ENCODE measurements at regions not wholly inside any gene's neighbourhood (a gene's known extent, or its start where the extent isn't known, plus 50 kb on each side); places are given as distances from the start of the nearest gene placed in this dataset.
A peak's percentile ranks its signal among the peaks of the same experiment; 100 is the strongest.

DNA sequence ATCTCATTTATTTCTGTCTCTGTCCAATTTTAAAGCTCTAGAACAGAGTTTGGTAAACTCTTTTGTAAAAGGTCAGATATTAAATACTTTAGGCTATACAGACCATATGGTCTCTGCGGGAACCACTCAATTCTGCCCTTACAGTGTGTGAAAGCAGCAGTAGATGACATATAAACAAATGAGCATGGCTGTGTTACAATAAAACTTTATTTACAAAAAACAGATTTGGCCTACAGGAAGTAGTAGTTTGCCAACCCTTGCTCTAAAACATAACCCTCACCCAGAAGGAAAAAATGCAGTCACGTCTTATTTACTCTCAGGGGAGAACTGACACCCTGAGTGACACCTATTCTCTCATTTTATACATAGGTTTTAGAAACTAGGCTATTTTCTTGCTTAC, 220.4 kb downstream of the DEPDC1B start:
- DNase-seq (ENCODE audit: low read depth, low spot score): no peak
- in situ Hi-C loops (cut with MboI) (no loop called here), intact Hi-C loops (cut with micrococcal nuclease; ENCODE audit: unreplicated experiment) (no loop called here)
- Histone ChIP-seq H2AFZ (ENCODE audit: control insufficient read depth, low read depth, low read length) (no peak overlapping the region), H3K79me2 (ENCODE audit: control insufficient read depth, insufficient read depth, low read length) (no peaks in the 10 kb centered on the region), H3K9ac (ENCODE audit: control insufficient read depth, insufficient read depth, low read length) (no peak overlapping the region), H3K4me3 (no peak overlapping the region), H3K27ac (ENCODE audit: control insufficient read depth, insufficient read depth) (no peak overlapping the region), H3K4me2 (ENCODE audit: control insufficient read depth, insufficient read depth) (no peak overlapping the region), H3K36me3 (ENCODE audit: control insufficient read depth in 2 of 2, insufficient read depth in 2 of 2, low read length in 1 of 2) (no peaks in the 10 kb centered on the region), H3K4me1 (ENCODE audit: control insufficient read depth, insufficient read depth, low read length) (no peaks in the 10 kb centered on the region), H3K27me3 (replicated peaks in 1 of 2; ENCODE audit: control insufficient read depth in 2 of 2, insufficient read depth in 2 of 2, low read length in 1 of 2) (no peaks in the 10 kb centered on the region), H3K9me3 (replicated peaks; ENCODE audit: control insufficient read depth, insufficient read depth, low read length) (no peaks in the 10 kb centered on the region; the same call in 2 of the 3 replicates), H4K20me1 (ENCODE audit: control insufficient read depth, insufficient read depth) (no peaks in the 10 kb centered on the region)
- ChIA-PET RAD21 (ENCODE audit: unreplicated experiment) (no interaction called here), CTCF (no interaction called here), POLR2A (no interaction called here), SMC1A (ENCODE audit: uncharacterized antibody, unreplicated experiment) (interaction anchor here (0.8 kb wide), 1 partner anchor 11 kb away, joined by 3 read pairs; no protein-coding TSS in a partner anchor)
- TF ChIP-seq, protein P1, sequence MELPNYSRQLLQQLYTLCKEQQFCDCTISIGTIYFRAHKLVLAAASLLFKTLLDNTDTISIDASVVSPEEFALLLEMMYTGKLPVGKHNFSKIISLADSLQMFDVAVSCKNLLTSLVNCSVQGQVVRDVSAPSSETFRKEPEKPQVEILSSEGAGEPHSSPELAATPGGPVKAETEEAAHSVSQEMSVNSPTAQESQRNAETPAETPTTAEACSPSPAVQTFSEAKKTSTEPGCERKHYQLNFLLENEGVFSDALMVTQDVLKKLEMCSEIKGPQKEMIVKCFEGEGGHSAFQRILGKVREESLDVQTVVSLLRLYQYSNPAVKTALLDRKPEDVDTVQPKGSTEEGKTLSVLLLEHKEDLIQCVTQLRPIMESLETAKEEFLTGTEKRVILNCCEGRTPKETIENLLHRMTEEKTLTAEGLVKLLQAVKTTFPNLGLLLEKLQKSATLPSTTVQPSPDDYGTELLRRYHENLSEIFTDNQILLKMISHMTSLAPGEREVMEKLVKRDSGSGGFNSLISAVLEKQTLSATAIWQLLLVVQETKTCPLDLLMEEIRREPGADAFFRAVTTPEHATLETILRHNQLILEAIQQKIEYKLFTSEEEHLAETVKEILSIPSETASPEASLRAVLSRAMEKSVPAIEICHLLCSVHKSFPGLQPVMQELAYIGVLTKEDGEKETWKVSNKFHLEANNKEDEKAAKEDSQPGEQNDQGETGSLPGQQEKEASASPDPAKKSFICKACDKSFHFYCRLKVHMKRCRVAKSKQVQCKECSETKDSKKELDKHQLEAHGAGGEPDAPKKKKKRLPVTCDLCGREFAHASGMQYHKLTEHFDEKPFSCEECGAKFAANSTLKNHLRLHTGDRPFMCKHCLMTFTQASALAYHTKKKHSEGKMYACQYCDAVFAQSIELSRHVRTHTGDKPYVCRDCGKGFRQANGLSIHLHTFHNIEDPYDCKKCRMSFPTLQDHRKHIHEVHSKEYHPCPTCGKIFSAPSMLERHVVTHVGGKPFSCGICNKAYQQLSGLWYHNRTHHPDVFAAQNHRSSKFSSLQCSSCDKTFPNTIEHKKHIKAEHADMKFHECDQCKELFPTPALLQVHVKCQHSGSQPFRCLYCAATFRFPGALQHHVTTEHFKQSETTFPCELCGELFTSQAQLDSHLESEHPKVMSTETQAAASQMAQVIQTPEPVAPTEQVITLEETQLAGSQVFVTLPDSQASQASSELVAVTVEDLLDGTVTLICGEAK (IDR thresholded peaks at IDR 0.05; ENCODE audit: borderline replicate concordance): peak; percentile 71
- no peak for TF ChIP-seq JUND (IDR thresholded peaks at IDR 0.05; ENCODE audit: low read depth, low read length)
- WGBS (ENCODE audit: insufficient coverage, insufficient replicate concordance, low lambda C conversion rate, missing lambda C conversion rate): 96% methylated on average over 2 of the region's 2 CpGs
- FAIRE-seq: no peak
- ATAC-seq: no peak
- no TSS peak for BruUV-seq (replicated peaks)

DNA sequence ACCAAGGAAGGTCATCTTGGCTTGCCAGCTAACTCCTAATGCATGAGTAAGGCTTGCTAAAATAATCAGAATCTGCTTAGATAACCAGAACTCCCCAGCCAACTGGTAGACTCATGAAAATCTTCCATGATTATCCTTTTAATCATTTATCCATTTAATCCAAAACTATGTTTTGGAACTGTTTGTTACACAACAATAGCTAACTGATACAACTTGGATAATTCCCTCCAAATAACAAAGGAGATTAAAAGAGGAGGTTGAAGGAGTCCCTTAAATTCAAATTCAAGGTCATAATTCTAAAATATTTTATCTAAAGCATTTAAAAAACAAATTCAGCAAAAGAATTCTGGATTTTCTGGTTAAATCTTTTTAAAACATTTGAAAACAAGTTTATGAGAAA, 222.1 kb downstream of the DEPDC1B start:
- ATAC-seq: no peak
- POLR2A ChIA-PET: no interaction called here

More for the DNA sequence above, 222.1 kb downstream of the DEPDC1B start:
- ChIA-PET SMC1A (ENCODE audit: uncharacterized antibody, unreplicated experiment) (interaction anchor here (1.3 kb wide), 1 partner anchor 13 kb away, joined by 3 read pairs; no protein-coding TSS in a partner anchor), CTCF (interaction anchor here (1.4 kb wide), 1 partner anchor 10 kb away, joined by 4 read pairs; no protein-coding TSS in a partner anchor), RAD21 (ENCODE audit: unreplicated experiment) (no interaction called here)
- Histone ChIP-seq H3K9ac (ENCODE audit: control insufficient read depth, insufficient read depth, low read length) (no peak overlapping the region), H3K27ac (ENCODE audit: control insufficient read depth, insufficient read depth) (no peak overlapping the region), H3K36me3 (ENCODE audit: control insufficient read depth in 2 of 2, insufficient read depth in 2 of 2, low read length in 1 of 2) (no peaks in the 10 kb centered on the region), H3K4me1 (ENCODE audit: control insufficient read depth, insufficient read depth, low read length) (no peaks in the 10 kb centered on the region), H3K4me3 (no peak overlapping the region), H3K4me2 (ENCODE audit: control insufficient read depth, insufficient read depth) (no peak overlapping the region), H3K79me2 (ENCODE audit: control insufficient read depth, insufficient read depth, low read length) (no peaks in the 10 kb centered on the region), H3K9me3 (replicated peaks; ENCODE audit: control insufficient read depth, insufficient read depth, low read length) (no peaks in the 10 kb centered on the region; the same call in 2 of the 3 replicates), H3K27me3 (replicated peaks in 1 of 2; ENCODE audit: control insufficient read depth in 2 of 2, insufficient read depth in 2 of 2, low read length in 1 of 2) (no peaks in the 10 kb centered on the region), H2AFZ (ENCODE audit: control insufficient read depth, low read depth, low read length) (no peak overlapping the region), H4K20me1 (ENCODE audit: control insufficient read depth, insufficient read depth) (no peaks in the 10 kb centered on the region)
- in situ Hi-C loops (cut with MboI) (no loop called here), intact Hi-C loops (cut with micrococcal nuclease; ENCODE audit: unreplicated experiment) (no loop called here)
- TF ChIP-seq ESRRA (IDR thresholded peaks at IDR 0.05; ENCODE audit: low read length) (no peak), KLF5 (IDR thresholded peaks at IDR 0.05; ENCODE audit: partially characterized antibody) (no peak), CREB1 (IDR thresholded peaks at IDR 0.05; ENCODE audit: low read depth) (no peak)
- DNase-seq (ENCODE audit: low read depth, low spot score) (no peak), FAIRE-seq (no peak)
- BruUV-seq (replicated peaks): no TSS peak
